ENCODE measurements at regions not wholly inside any gene's neighbourhood (a gene's known extent, or its start where the extent isn't known, plus 50 kb on each side); places are given as distances from the start of the nearest gene placed in this dataset.
"Not testable (repeated sequence)": the region's sequence is repeated elsewhere in the genome, so short reads cannot be mapped to it uniquely, and the experiment has no call there.

DNA sequence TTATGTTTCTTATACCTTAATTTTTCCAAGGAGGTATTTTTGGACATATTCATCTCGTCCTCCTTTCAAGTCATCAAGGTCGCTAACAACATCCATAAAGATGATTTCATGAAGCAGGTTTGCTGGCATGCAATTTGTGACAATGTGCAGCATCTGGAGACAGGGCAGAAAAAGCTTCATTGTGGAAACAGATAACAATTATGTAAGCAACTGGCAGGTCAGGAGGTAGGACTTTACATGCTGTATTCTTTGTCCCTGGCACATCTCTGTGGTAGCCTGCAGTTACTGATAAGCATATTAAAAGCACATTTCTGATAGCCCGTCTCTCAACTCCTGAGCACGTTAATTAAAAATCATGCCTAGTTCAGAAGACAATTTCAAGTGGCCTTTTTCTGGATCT lies 156.8 kb downstream of the LEPR start:
- Histone ChIP-seq H3K27ac (no peak overlapping the region), H3K4me1 (no peaks in the 10 kb centered on the region), H3K36me3 (no peaks in the 10 kb centered on the region), H3K4me3 (no peak overlapping the region), H3K9me3 (no peaks in the 10 kb centered on the region), H3K27me3 (ENCODE audit: low read depth) (no peaks in the 10 kb centered on the region)
- ATAC-seq (no peak), DNase-seq (no peak)
- intact Hi-C loops (cut with DNase I): no loop called here
- TF ChIP-seq, protein P1, sequence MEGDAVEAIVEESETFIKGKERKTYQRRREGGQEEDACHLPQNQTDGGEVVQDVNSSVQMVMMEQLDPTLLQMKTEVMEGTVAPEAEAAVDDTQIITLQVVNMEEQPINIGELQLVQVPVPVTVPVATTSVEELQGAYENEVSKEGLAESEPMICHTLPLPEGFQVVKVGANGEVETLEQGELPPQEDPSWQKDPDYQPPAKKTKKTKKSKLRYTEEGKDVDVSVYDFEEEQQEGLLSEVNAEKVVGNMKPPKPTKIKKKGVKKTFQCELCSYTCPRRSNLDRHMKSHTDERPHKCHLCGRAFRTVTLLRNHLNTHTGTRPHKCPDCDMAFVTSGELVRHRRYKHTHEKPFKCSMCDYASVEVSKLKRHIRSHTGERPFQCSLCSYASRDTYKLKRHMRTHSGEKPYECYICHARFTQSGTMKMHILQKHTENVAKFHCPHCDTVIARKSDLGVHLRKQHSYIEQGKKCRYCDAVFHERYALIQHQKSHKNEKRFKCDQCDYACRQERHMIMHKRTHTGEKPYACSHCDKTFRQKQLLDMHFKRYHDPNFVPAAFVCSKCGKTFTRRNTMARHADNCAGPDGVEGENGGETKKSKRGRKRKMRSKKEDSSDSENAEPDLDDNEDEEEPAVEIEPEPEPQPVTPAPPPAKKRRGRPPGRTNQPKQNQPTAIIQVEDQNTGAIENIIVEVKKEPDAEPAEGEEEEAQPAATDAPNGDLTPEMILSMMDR (IDR thresholded peaks at IDR 0.05): no peak

DNA sequence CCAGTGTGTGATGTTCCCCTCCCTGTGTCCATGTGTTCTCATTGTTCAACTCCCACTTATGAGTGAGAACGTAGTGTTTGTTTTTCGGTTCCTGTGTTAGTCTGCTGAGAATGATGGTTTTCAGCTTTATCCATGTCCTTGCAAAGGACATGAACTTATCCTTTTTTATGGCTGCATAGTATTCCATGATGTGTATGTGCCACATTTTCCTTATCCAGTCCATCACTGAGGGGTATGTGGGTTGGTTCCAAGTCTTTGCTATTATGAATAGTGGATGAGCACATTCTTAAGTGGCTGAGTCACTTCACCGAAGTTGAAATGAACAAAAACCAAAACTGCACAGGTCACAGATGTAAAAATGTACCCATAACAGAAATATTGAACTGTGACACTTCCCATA lies 157.5 kb downstream of the LEPR start:
- H3K27ac ChIP-seq; H3K4me3 ChIP-seq; H3K27me3 ChIP-seq (ENCODE audit: low read depth); H3K9me3 ChIP-seq; DNase-seq; ATAC-seq; H3K36me3 ChIP-seq; intact Hi-C loops (cut with DNase I); H3K4me1 ChIP-seq: not testable (repeated sequence)

DNA sequence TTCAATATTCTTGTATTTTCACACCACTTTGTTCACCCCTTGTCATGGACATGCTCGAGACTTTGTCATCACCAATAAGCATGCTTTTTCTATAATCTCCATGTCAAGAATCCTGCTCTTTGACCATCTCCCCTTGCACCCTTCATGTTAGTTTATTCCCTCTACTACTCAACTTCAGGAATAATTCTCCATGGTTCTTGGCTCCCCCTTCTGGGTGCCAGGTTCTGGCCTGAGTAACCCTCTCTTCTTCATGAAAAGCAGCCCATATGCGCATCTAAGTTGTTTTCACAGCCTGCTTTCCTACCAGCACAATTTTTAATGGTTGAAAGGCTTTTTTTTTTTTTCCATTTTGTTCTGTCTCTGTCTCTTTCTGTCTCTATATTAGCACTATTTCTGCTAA lies 160.7 kb downstream of the LEPR start:
- Histone ChIP-seq H3K4me1 (no peaks in the 10 kb centered on the region), H3K9me3 (no peaks in the 10 kb centered on the region), H3K27me3 (ENCODE audit: low read depth) (no peaks in the 10 kb centered on the region), H3K4me3 (no peak overlapping the region), H3K36me3 (no peaks in the 10 kb centered on the region), H3K27ac (no peak overlapping the region)
- no peak for ATAC-seq
- TF ChIP-seq, protein P1 (IDR thresholded peaks at IDR 0.05): peak; percentile 11
- intact Hi-C loops (cut with DNase I): no loop called here
- no peak for DNase-seq

DNA sequence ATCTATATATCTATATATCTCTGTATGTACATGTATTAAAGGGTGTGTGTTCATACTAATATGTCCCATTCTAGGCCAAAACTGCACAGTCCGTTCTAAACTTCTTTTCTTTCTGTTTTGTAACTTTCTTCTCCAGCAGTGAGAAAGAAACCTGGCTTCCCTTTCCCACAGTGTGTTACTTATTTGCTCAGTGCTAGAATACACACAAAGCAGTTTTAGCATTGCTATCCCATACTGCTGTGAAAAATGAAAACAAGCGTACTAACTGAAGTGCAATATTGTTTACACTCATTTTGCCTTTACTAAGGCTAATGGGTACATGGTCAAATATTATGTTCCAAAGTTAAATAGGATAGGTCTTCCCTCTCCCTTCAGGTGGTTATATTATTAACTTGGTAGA lies 163.9 kb downstream of the LEPR start:
- Histone ChIP-seq H3K36me3 (no peaks in the 10 kb centered on the region), H3K9me3 (no peaks in the 10 kb centered on the region), H3K27ac (no peak overlapping the region), H3K4me3 (no peak overlapping the region), H3K4me1 (no peaks in the 10 kb centered on the region), H3K27me3 (ENCODE audit: low read depth) (no peaks in the 10 kb centered on the region)
- DNase-seq: no peak
- intact Hi-C loops (cut with DNase I): no loop called here
- ATAC-seq: no peak
- TF ChIP-seq, protein P1 (IDR thresholded peaks at IDR 0.05): no peak

DNA sequence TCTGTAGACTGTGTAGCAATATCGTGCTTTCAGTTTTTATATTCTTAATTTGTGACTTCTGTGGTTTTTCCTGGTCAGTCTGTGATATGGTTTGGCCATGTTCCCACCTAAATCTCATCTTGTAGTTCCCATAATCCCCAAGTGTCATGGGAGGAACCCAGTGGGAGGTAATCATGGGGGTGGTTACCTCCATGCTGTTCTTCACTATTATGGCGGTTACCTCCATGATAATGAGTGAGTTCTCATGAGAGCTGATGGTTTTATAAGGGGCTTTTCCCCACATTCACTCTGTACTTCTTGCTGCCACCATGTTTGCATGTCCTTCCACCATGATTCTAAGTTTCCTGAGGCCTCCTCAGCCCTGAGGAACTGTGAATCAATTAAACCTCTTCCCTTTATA lies 169.8 kb downstream of the LEPR start:
- no peak for DNase-seq
- TF ChIP-seq, protein P1 (IDR thresholded peaks at IDR 0.05): no peak
- no peaks in the 10 kb centered on the region for H3K4me1 ChIP-seq
- no peak overlapping the region for H3K27ac ChIP-seq
- H3K4me3 ChIP-seq: no peak overlapping the region
- no peaks in the 10 kb centered on the region for H3K9me3 ChIP-seq
- H3K36me3 ChIP-seq: no peaks in the 10 kb centered on the region
- no peaks in the 10 kb centered on the region for H3K27me3 ChIP-seq (ENCODE audit: low read depth)
- ATAC-seq: no peak
- intact Hi-C loops (cut with DNase I): no loop called here

DNA sequence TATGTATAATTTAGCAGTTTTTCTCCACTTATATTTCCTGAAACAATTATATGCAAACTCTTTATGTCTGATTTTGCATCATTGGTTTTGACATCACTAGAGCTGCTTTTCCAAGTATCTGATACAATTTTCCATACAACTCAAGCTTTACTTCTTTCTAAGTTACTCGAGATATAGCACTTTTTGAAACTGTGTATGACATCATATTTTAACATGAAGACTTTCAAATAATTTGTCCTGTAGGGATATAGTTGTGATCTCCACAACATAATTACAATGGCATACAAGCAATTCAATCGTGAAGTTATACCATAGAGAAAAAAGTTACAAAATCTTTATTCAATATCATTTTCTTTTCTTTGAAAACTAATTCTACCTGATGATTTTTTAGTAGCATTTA lies 173.0 kb downstream of the LEPR start:
- H3K4me3 ChIP-seq: no peak overlapping the region
- DNase-seq (no peak), ATAC-seq (no peak)
- intact Hi-C loops (cut with DNase I): no loop called here
- no peak overlapping the region for H3K27ac ChIP-seq
- no peaks in the 10 kb centered on the region for H3K9me3 ChIP-seq
- TF ChIP-seq, protein P1 (IDR thresholded peaks at IDR 0.05): no peak
- no peaks in the 10 kb centered on the region for H3K4me1 ChIP-seq
- H3K36me3 ChIP-seq: no peaks in the 10 kb centered on the region
- H3K27me3 ChIP-seq (ENCODE audit: low read depth): no peaks in the 10 kb centered on the region
